Heart left ventricle (tissue), 16 donors: ENCODE measurements at regions not wholly inside any gene's neighbourhood (a gene's known extent, or its start where the extent isn't known, plus 50 kb on each side); places are given as distances from the start of the nearest gene placed in this dataset.

Experiments
- ATAC-seq, 4 donors: fragments of 200-7000 bp; cut with Tn5 transposase; one replicate each; pipeline ENCODE4 v1.9.1; 2020 to 2022; ENCODE audit warnings: moderate library complexity in 4 of 4, mild to moderate bottlenecking in 3 of 4, moderate number of reproducible peaks in 1 of 4
- DNase-seq, 5 donors: peaks; one replicate each; pipeline ENCODE4 v3.0.0-alpha.2; 2020
- H3K27ac ChIP-seq, 12 donors: fragments of 200-600 bp; sonication (generic) in 4 of 12; one replicate each; pipeline versions ENCODE4 v1.5.0 to v1.8.0; 2016 to 2022; ENCODE audit warnings: mild to moderate bottlenecking in 2 of 12
- H3K27me3 ChIP-seq, 9 donors: fragments of 200-600 bp; sonication (generic) in 2 of 9; one replicate each; pipeline versions ENCODE4 v1.5.1 to v1.8.0; 2016 to 2022; ENCODE audit warnings: mild to moderate bottlenecking in 3 of 9
- H3K36me3 ChIP-seq, 9 donors: fragments of 200-600 bp; sonication (generic) in 2 of 9; one replicate each; pipeline versions ENCODE4 v1.5.0 to v1.8.0; 2018 to 2022; ENCODE audit warnings: mild to moderate bottlenecking in 2 of 9
- H3K4me1 ChIP-seq, 12 donors: fragments of 200-600 bp; sonication (generic) in 4 of 12; one replicate each; pipeline versions ENCODE4 v1.5.0 to v1.8.0; 2016 to 2022; ENCODE audit warnings: mild to moderate bottlenecking in 3 of 12
- H3K4me3 ChIP-seq, 12 donors: fragments of 200-600 bp; sonication (generic) in 4 of 12; one replicate each; pipeline versions ENCODE4 v1.5.0 to v1.8.0; 2017 to 2022; ENCODE audit warnings: mild to moderate bottlenecking in 9 of 12, moderate library complexity in 4 of 12
- H3K9me3 ChIP-seq, 12 donors: fragments of 200-600 bp; sonication (generic) in 4 of 12; one replicate each; pipeline versions ENCODE4 v1.5.0 to v1.8.0; 2016 to 2022; ENCODE audit warnings: mild to moderate bottlenecking in 1 of 12
- CTCF ChIP-seq, 12 donors: fragments of 200-600 bp; sonication (generic) in 4 of 12; IDR thresholded peaks; one replicate each; pipeline versions ENCODE4 v1.5.0 to v1.8.0; 2018 to 2022; ENCODE audit warnings: antibody characterized with exemption in 12 of 12, mild to moderate bottlenecking in 5 of 12
- POLR2A ChIP-seq, 2 donors: fragments of 450-650 bp; IDR thresholded peaks; one replicate each; pipeline ENCODE4 v1.6.1; 2017; ENCODE audit warnings: antibody characterized with exemption in 2 of 2, mild to moderate bottlenecking in 2 of 2, moderate library complexity in 2 of 2
- WGBS, 4 donors: extraction: QIAGEN DNeasy Blood & Tissue Kit in 2 of 4; methylation state at CpG; one replicate each; pipeline versions ENCODE4 v1.1.5 to v1.1.7; 2013 to 2018; 5-methylcytosine and 5-hydroxymethylcytosine counted together
- intact Hi-C, 10 donors: fragments of 100-400 bp; cut with DNase I; formaldehyde crosslinking; loops; one replicate each; pipeline versions ENCODE4 v1.11.1 to v1.14.2; 2022
- donor health status: ischemic (EF 13 %, LVEDD 7.1; RV severe dilation, severe dysfunction).
- donor health status: healthy with polysubstance abuse.
- donor health status: DM: no; HTN: yes; CAD: no.
- donor health status: DM: no; HTN: no; CAD: no.
- donor health status: ischemic (EF 25% LVEDD 6.9; RV normal size, moderate dysfunction).
- donor health status: ischemic (EF 25% LVEDD 5.7; RV mildly dilated, moderate dysfunction).
- donor health status: healthy.
- donor health status: DM: yes; HTN: yes; CAD: no.
- donor health status: ischemic (EF 35%, LVEDD 5.7; RV mildly dilated, moderate dysfunction).
- donor health status: nonischemic (EF 11% LVEDD 7.7; RV severe dilation, severe dysfunction).
- donor health status: DM: yes; HTN: yes; CAD: no.
- donor health status: PGD.
- donor health status: ischemic (EF 29% LVEDD 5.4; RV normal size, mild dysfunction).
- donor health status: nonischemic (EF 23%, LVEDD 6.1; RV moderate dilation, normal function).

DNA sequence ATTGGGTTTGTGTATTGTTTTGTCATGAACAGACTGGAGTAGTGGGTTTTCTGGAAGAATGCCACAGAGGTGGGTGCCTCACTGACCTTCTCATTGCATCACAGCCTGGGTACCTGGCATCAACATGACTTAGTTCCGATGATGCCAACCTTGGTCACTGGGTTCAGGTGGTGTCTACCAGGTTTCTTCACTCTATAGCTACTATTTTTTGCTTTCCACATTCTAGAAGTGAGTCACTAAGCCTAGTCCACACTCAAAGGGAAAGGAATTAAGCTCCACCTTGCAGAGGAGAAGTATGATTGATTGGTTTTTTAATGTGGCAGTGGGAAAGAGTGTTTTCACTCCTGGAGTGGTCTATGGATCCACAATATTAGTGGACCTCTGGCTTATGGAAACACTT is 391.9 kb downstream of the DMRT2 start:
- TF ChIP-seq POLR2A (IDR thresholded peaks at IDR 0.05): no peak
- no peak for TF ChIP-seq CTCF (IDR thresholded peaks at IDR 0.05)
- H3K4me1 ChIP-seq: no peaks in the 10 kb centered on the region
- DNase-seq (no peak), ATAC-seq (no peak)
- intact Hi-C loops: no loop called here
- 76 to 90% (median 88%) methylated on average over 1 of the region's 1 CpG for WGBS, 4 donors
- no peaks in the 10 kb centered on the region for H3K36me3 ChIP-seq
- no peaks in the 10 kb centered on the region for H3K27me3 ChIP-seq
- H3K4me3 ChIP-seq: no peak overlapping the region
- H3K27ac ChIP-seq: no peak overlapping the region
- H3K9me3 ChIP-seq: no peaks in the 10 kb centered on the region

DNA sequence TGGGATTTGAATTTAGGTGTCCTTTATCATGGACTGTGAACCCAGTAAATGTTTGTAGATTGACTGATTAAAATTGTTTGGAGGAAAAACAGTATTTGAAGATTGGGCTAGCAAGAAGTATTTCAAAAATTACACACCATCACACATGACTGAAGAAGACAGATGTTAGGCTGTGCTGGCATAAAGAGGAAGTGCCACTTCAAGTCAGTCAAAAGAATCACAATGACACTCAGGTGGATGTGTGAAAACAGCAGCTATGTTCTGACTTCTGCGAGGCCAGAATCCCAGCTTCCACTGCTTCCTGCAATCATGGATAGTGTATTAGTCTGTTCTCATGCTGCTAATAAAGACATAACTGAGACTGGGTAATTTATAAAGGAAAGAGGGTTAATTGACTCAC is 393.3 kb downstream of the DMRT2 start:
- WGBS, 4 donors: 74 to 100% (median 82%) methylated on average over 1 of the region's 1 CpG

DNA sequence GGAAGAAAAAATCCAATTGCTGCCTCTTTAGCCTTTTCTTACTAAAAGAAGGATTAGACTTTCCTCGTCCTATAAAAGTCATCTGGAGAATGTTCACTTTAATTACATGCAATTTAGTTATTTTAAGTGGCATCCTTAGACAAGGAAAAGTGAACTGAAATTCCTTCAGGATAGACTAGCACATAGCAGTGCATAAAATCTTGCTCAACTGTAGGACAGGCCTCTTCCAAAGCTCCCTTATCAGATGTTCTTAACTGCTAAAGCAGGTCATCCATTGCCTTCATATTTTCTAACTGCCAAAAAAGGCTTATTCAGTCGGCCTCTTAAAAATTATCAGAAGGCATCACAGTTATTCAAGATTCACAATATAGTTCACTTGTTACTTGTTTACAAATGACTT is 396.5 kb downstream of the DMRT2 start:
- WGBS, 4 donors: 50 to 63% (median 57%) methylated on average over 2 of the region's 2 CpGs
- H3K27me3 ChIP-seq: no peaks in the 10 kb centered on the region

More for the DNA sequence above, 393.3 kb downstream of the DMRT2 start:
- Histone ChIP-seq H3K4me3 (no peak overlapping the region), H3K27ac (no peak overlapping the region), H3K36me3 (no peaks in the 10 kb centered on the region), H3K9me3 (no peaks in the 10 kb centered on the region), H3K27me3 (no peaks in the 10 kb centered on the region), H3K4me1 (no peaks in the 10 kb centered on the region)
- intact Hi-C loops: no loop called here
- TF ChIP-seq CTCF (IDR thresholded peaks at IDR 0.05) (no peak), POLR2A (IDR thresholded peaks at IDR 0.05) (no peak)
- ATAC-seq (no peak), DNase-seq (no peak)

GRCh38 chr9:1453636-1454035 is 403.5 kb downstream of the DMRT2 start:
- H3K27me3 ChIP-seq: no peaks in the 10 kb centered on the region
- intact Hi-C loops: no loop called here
- WGBS, 4 donors: 65 to 75% (median 67%) methylated on average over 4 of the region's 4 CpGs
- no peaks in the 10 kb centered on the region for H3K36me3 ChIP-seq
- no peak overlapping the region for H3K27ac ChIP-seq
- no peaks in the 10 kb centered on the region for H3K4me1 ChIP-seq
- DNase-seq: no peak
- no peaks in the 10 kb centered on the region for H3K9me3 ChIP-seq
- ATAC-seq: no peak
- H3K4me3 ChIP-seq: no peak overlapping the region
- TF ChIP-seq POLR2A (IDR thresholded peaks at IDR 0.05): no peak
- no peak for TF ChIP-seq CTCF (IDR thresholded peaks at IDR 0.05)

More for the DNA sequence above, 396.5 kb downstream of the DMRT2 start:
- no peak overlapping the region for H3K4me3 ChIP-seq
- intact Hi-C loops: no loop called here
- TF ChIP-seq CTCF (IDR thresholded peaks at IDR 0.05) (no peak), POLR2A (IDR thresholded peaks at IDR 0.05) (no peak)
- no peaks in the 10 kb centered on the region for H3K9me3 ChIP-seq
- H3K27ac ChIP-seq: no peak overlapping the region
- no peak for DNase-seq
- ATAC-seq: no peak
- no peaks in the 10 kb centered on the region for H3K36me3 ChIP-seq
- H3K4me1 ChIP-seq: no peaks in the 10 kb centered on the region
